ENCODE measurements at regions not wholly inside any gene's neighbourhood (a gene's known extent, or its start where the extent isn't known, plus 50 kb on each side); places are given as distances from the start of the nearest gene placed in this dataset.

DNA sequence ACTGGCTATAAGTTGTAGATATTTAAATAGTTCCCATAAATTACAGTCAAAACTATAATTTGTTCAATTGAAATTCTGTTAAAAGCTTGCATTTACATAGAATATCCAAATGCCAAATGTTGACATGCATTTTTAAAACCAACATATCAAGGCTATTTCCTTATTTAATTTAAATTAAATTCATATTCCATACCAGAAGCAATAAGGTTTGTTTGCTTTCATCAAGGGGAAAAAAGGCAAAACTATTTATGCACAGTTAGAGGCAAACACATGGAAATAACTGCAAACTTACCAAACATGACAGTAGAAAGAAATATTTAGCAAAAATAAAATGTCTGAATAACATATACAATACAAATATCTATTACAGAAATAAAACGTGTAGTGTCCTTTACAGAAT is 1581.2 kb upstream of the TENM4 start:
- DNase-seq (ENCODE audit: low spot score), result no peak

DNA sequence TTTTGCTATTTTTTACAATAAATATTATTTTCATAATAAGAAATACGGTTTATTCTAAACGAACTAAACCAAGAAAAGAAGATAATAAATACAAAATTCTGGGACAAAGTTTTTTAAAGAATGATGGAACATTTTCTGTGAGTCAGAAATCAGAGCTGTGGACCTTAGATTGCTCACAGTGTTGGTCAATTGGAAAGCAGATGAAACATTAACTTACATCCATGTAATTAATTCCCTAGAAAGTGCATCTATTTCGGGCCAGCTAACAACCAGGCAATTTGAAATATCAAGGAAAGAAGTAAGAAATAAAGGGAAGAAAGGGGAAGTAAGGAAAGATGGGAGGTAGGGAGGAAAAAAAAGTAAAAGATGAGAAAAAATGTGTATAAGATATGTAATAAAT is 1569.8 kb upstream of the TENM4 start:
- DNase-seq (ENCODE audit: low spot score), result no peak

DNA sequence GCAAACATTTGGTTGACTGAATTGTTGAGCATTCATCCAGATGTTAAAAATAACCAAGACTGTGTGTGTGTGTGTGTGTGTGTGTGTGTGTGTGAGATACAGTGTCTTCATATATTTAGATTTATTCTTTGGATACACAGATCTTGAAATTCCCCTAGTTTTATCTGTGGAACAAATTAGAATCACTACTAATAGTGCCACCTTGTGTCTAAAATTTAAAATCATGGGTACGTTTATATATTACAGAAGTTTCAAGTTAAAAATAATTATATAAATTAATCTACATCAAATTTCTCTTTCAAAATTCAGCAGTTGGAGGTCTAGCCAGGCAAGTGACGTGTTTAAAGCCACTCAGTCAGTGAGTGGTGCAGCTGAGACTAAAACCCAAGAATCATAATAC is 1566.2 kb upstream of the TENM4 start:
- DNase-seq (ENCODE audit: low spot score), result no peak

DNA sequence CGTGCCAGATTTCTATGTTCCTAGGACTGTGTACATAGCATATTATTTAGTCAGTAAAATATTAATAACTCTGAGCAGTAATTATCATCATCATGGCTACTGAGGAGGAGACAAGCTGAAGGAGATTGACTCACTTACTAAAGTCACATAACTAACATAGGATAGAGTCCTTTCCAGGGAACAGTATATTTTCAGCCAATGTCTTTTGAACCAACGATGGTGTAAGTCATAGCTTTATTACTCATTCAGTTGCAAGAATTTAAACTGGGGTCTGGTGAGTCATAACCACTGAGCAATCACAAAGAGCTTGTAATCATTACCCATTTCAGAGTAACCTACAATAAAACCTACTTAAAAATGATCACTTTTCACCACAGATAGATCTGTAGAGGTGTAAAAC is 1564.8 kb upstream of the TENM4 start:
- DNase-seq (ENCODE audit: low spot score), result no peak

DNA sequence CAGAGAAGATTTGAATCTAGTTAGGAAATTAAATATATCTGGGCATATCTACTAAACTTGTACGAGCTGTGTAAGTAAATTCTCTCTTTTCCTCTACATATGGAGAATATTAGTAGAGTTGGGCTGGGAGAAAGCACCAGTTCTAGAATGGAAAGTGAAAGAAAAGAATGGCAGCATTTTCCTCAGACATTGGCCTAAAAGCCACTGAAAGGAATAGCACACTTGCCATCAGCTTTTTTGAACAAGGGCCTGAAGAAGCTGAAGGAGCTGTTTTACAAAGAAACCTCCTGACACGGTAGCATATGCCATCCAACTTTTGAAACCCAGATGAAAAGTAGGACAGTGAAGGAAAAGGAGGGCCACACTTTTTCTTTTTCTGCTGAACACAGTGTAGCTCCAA is 1563.7 kb upstream of the TENM4 start:
- no peak for DNase-seq (ENCODE audit: low spot score)

DNA sequence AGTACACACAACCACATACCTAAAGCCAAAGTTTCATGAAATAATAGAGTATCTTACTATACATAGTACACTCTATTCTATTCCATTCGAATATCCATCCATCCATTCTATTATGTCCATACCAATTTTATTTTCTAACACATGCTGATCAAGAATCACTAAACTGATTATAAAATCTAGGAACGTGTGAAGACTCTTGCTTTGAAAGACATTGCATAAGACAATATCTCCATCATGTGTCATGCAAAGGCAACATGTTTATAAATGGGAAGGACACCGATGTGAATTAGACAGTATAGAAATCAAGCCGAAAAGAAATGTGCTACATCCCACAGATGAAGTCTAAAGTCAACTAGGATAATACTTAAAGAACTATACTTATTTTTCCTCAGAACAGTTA is 1561.5 kb upstream of the TENM4 start:
- no peak for DNase-seq (ENCODE audit: low spot score)

DNA sequence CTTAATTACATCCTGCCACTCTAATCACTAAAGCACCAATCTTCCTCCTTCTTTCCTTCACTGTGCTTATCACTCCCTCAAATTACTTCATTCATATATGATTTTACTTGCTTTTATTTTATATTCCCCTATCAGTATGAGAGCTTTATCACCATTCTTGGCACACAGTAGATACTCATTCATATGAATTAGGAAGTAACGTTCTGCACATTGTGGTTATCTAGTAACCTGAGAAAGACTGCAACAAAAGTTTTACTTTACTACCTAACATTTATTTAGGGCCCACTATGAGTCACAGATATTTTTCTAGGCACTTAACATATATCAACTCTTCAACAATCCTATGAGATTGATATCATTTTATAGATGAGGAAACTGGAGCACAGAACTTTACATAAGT is 1559.9 kb upstream of the TENM4 start:
- no peak for DNase-seq (ENCODE audit: low spot score)

DNA sequence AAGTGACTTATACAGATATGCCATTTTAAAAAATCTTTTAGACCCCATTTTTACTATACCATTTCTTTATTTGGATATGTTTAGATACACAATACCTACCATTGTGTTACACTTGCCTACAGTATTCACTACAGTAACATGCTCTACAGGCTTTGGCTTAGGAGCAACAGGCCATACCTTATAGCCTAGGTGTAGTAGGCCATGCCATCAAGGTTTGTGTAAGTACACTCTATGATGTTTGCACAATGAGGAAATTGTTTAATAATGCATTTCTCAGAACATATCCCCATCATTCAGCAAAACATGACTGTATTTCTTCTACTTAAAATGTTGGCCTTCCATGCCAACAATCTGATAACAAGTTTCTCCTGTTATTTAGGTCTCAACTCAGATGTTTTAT is 1559.5 kb upstream of the TENM4 start:
- no peak for DNase-seq (ENCODE audit: low spot score)

DNA sequence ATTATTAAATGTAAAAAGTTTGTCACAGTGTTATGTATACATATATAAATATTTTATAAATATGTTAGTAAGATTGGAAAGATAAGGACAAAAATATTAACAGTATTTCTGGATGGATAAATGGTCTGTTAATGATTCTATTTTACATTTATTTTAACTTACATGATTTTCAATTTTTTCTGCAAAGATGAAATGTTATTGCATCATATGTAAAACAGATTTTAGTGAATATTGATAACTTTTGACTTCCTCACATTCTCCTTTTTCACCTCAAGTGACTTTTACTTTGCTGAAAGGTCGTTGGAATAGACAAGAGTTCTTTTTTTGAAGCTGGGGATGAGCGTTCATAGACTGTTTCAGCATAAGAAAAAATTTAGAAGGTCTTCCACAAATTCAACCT is 1554.7 kb upstream of the TENM4 start:
- no peak for DNase-seq (ENCODE audit: low spot score)

DNA sequence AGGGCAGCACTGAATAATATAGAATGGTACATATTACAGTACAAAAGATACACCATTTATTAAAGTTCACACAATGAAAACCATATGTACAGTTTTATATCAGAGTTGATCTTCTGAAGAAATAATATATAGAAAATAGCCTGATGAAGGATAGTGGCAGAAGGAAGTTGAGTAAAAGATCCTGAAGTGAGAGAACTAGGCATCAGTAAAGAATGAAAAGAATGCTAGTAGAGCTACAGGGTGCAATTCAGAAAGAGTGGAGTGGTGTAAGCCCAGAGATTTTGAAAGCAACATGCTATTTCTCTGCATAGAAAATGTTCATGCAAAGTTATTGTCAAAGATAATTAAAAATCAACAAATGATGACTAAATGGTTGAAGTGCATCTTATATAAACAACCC is 1552.7 kb upstream of the TENM4 start:
- no peak for DNase-seq (ENCODE audit: low spot score)

DNA sequence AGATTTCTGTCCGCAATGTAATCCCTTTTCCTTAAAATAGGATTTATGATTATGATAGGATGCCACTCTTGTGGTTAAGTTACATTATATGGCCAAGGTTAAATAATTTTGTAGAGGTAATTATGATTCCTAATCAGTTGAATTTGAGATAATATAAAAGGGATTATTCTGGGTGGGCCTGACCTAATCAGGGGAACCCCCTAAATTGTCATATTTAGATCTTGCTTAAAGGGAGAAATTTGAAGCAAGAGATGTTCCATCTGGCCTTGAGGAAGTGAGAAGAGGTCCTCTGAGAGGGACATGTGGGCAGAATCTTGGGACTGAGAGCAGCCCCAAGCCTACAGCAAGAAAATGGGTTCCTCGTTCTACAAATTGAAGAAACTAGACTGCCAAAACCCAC is 1550.1 kb upstream of the TENM4 start:
- no peak for DNase-seq (ENCODE audit: low spot score)

DNA sequence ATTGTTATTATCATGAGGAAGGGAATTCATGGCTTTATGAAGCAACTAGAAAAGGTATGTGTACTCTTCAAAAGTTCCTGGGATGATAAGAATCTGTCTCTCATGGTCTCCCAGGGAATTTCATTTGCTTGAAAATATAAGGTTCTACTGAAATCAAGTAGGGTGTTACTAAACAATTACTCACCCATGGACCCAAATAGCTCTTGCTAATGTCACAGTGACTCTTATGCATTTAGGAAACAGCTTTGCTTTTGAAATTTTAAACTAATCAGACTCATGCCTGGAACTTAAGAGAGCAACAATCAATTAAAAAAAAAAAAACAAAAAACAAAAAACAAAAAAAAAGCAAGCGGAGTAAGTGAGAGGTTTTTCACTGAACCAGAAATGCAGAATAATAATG is 1546.3 kb upstream of the TENM4 start:
- no peak for DNase-seq (ENCODE audit: low spot score)

DNA sequence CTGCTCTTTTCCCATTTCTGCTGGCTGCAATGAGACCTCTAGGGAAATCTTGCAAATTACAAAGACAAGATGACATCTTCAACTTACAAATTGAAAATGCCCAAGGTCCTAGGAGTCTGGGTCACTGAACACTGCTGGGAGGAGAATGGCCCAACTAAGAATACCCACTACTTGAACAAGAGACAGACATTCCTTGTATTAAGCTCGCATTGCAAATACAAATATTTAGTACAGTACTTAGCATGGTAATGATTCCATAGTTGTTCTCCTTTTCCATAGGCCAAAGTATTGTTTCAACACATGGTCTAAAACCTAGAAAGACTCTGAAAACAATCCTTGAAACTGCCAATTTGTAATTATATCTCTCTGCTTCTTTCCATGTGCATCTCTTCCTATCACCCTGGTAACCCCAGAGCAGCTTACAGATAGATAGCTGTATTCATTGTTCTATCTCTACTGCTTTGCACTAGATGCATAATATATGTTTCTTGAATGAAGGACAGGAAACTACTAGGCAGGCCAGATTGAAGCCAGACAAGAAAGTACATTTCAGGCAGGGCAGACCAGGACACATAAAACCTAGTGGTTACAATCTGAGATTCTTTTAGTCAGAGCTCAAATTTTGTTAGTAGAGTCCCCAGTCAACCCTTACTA is 1545.7 kb upstream of the TENM4 start:
- DNase-seq (ENCODE audit: low spot score), result no peak

DNA sequence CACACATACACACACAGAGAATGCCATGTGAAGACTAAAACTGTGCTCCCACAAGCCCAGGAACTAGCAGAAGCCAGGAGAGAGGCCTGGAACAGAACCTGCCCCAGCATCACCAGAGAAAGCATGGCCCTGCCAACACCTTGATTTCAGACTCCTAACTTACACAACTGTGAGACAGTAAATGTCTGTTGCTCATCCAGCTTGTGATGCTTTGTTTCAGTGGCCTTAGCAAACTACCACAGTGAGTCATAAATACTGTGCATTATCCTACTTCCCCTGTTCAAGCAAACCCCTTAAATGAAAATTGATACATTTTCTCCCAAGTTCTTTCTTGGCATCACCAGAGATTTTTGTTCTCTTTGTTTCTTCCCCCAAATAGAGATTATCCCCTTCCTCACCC is 1539.4 kb upstream of the TENM4 start:
- no peak for DNase-seq (ENCODE audit: low spot score)

DNA sequence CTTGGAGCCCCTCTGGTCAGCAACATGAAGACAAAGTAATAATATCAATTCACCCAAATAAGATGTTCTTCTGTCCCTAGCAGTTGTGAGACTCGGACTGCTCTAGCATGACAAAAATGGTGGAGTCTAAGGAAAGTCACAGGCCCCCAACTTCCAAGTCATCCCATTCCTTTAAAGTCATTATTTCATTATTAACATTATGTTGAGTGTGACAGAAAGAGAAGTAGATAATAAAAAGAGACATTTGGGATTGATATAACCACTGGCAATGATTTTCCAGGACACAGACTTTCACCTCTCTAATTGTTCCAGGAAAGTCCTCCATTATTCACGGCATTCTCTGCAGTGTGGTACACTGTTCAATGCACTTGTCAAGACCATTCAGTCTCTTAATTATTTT is 1533.0 kb upstream of the TENM4 start:
- no peak for DNase-seq (ENCODE audit: low spot score)

DNA sequence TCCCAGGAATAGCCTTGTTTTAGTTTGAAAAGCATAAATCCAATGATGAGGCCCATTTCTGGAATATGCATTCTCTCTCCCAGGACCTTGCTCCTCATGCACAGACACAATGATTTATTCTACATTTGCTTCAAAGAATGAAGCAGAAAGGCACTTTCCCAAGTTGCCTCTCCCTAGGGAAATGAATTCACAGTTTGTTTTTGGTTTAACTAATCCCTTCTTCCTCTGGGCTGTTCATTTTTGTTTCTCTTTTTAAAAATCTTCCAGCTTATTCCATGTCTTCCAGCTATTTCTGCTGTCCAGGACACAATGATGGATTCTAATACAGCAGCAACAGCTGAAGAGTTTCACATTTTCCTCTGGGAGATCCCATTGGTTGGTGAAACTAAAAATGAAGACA is 1529.2 kb upstream of the TENM4 start:
- no peak for DNase-seq (ENCODE audit: low spot score)

DNA sequence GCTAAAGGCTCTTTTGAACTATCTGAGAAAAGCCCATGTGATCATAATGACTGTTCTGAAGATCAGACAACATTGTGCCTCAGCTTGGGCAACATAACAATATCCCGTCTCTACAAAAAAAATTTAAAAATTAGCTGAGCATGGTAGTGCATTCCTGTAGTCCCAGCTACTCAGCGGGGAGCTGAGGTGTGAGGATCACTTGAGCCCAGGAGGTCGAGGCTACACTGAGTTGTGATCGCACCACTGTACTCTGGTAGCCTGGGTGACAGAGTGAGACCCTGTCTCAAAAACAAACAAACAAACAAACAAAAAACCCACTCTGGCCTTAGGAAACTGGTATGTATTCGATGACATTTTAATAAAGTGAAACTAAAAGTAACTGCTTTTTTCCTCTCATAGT is 1526.8 kb upstream of the TENM4 start:
- no peak for DNase-seq (ENCODE audit: low spot score)

DNA sequence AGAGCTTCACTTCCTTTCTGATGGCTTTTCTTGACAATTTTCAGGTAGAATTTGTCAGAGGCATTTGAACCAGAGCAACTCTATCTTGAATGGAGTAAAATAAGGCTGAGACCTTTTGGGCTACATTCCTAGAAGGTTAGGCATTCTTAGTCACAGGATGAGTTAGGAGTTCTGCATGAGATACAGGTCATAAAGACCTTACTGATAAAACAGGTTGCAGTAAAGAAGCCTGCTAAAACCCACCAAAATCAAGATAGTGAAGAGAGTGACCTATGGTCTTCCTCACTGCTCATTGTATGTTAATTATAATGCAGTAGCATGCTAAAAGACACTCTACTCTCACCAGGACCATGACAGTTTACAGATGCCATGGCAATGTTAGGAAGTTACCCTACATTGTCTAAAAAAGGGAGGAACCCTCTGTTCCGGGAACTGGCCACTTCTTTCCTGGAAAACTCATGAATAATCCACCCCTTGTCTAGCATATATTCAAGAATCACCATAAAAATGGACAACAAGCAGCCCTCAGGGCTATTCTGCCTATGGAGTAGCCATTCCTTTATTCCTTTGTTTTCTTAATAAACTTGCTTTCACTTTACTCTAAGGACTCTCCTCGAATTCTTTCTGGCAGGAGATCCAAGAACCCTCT is 1519.7 kb upstream of the TENM4 start:
- DNase-seq (ENCODE audit: low spot score), result no peak

DNA sequence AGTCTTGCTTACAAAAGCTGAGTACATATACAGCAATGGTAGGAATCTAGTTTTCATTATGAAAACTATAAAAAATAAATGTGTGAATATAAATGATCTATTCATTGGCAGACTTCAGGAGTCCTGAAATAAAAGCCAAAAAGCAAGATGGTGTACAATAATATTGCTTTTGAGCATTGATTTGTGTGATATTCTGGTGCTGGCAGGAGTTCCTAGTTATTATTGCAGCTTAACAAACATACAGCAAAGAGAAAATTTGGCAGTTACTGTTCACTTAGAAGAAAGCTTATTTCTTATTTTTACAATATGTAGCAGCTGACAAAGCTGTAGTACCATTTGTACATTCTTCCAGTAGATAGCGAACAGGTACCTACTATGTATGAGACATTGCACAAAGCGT is 1518.9 kb upstream of the TENM4 start:
- DNase-seq (ENCODE audit: low spot score), result no peak

DNA sequence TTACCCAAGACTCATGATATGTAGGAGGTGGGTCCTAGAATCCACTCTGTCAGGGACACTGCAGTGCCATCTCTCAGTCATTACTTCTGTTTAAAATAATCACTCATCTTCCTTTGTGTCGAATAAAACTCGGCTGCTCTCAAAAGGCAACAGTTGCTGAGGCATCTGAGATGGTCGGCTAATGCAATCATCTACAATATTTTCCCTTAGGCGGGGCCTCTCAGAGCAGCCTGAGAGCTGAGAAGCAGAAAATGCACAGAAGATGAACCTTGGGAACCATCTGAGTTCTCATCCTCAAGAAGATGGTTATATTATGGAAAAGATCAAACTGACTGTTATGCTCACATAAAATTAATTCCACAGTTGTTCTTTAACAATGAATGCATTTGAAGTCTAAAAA is 1518.2 kb upstream of the TENM4 start:
- no peak for DNase-seq (ENCODE audit: low spot score)

DNA sequence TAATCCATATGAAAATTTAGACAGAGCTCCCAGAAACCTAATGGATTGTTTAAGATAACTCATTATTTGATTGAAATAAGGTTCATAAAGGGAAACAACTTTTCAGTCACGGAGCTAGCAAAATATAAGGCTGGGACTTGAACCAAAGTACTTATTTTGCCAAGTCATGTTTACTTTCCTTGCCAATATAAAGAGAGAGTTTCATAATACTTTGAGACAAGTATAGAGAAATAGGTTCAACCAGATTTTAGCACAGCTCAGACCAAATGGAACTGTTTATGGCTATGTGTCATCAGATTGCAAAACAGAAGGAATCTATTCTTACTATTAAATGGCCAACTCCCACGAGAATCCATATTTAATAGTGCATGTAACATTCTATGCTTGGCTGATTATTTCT is 1517.5 kb upstream of the TENM4 start:
- DNase-seq (ENCODE audit: low spot score), result no peak

DNA sequence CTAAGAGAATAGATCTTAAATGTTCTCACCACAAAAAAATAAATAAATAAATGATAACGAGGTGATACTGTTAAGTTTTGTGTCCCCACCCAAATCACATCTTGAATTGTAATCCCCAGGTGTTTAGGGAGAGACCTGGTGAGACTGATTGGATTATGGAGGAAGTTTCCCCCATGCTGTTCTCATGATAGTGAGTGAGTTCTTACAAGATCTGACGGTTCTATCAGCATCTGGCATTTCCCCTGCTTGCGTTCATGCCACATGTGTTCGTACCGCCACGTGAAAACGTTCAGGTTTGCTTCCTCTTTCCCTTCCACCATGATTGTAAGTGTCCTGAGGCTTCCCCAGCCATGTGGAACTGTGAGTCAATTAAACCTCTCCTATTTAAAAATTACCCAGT is 1514.8 kb upstream of the TENM4 start:
- no peak for DNase-seq (ENCODE audit: low spot score)

DNA sequence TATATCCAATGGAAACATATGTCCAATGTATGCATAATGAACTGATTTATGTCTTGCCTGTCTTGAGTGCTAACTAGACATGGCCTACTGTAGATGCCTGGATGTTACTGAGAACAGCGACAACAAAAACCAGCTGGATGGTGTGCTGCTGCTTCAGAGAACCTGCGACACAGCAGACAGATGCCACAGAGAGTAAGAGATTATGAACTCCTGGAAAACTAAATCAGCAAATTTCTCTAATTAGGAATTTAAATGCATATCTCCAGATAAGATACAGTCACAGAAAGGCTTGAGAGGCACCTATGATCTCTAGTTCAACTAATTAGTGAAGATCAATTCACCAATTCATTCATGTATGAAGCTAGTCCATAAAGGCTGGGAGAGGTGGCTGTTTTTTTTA is 1508.0 kb upstream of the TENM4 start:
- no peak for DNase-seq (ENCODE audit: low spot score)

DNA sequence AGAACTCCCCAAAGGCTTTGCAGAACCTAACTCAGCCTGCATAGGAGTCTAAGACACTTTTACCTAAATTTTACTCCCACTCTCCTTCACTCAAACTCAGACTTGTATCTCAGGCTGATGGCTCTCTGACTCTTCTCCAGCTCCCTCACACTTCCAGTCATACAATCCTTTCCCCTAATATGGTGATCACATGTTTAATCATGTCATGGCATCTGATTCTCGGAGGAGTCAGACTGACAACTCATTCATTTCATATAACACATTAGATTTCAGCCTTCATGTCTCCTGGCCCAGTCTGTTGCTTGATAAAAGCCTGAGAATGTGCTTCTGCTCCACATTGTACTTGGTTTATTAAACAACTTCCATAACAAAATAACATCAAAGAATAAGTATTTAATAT is 1503.9 kb upstream of the TENM4 start:
- no peak for DNase-seq (ENCODE audit: low spot score)

DNA sequence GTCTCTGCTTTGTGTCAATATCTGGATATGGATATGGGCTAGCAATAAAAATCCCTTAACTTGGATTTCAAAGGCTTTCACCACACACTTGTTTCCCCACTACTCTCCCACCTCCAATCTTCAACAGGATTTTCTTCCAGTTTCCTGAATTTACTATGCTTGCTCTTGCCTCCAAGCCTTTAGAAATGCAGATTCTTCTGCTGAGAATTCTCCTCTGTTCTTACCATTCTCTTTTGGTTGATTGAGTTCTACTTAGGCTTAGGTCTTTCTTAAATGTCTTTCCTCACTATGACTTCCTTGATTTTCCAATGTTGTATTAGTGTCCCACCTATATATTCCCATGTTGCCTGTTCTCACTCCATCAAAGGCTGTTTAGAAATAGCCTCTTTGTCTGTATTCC is 1502.4 kb upstream of the TENM4 start:
- no peak for DNase-seq (ENCODE audit: low spot score)
